ENCODE measurements at regions not wholly inside any gene's neighbourhood (a gene's known extent, or its start where the extent isn't known, plus 50 kb on each side); places are given as distances from the start of the nearest gene placed in this dataset.

DNA sequence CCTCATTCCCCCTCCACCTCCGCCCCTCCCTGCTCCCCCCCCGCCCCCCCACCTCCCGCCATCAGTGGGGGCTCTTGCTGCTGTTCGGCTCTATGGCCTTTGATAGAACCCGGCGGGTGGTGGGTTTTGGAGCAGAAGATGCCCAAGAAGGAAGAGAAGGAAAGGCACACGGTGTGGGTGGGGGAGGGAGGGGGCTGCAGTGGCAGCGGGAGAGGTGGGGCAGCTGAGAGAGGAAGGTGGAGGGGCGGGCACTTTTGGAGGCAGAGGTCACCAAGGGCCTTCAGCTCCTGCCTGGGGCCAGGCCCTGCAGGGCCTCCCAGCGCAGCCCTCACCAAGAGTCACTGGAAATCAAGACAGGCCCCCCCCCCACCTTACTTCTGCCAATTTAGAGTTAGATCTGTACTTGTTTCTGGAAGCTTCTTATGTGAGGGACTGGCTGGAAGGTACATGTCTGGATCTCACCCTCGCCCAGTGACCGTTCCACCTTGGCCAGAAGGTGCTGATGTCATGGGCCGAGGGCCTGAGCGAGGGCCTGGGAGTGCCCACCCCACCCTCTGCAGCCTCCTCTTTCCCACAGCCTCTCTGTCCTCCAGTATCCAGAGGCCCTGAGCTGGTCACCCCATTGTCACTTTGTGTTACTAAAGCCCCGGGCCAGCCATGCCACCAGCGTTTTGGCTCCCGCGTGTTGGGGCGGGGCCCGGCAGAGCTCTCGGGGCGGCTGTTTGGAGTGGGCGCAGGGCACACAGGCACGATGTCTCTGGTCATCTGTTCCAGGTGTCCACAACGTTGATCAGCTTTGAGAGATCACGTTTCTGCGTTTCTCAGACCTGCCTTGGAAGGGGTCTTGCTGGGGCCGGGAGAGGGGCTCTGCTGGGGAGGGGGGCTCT is 153.9 kb downstream of the KIF26A start:
- peaks cover 24% of the 10 kb centered on the region for H3K27me3 Mint-ChIP-seq
- ATAC-seq (replicated peaks; ENCODE audit: extremely low read depth, poor library complexity, severe bottlenecking) (no peak), DNase-seq (ENCODE audit: low spot score in 2 of 2) (no peak)
- H3K36me3 Mint-ChIP-seq (ENCODE audit: insufficient read depth): no peaks in the 10 kb centered on the region
- H3K27ac Mint-ChIP-seq (ENCODE audit: low read depth): no peak overlapping the region
- no peaks in the 10 kb centered on the region for H3K4me1 Mint-ChIP-seq
- H3K9me3 Mint-ChIP-seq: peaks cover 8% of the 10 kb centered on the region
- no peak overlapping the region for H3K4me3 Mint-ChIP-seq

DNA sequence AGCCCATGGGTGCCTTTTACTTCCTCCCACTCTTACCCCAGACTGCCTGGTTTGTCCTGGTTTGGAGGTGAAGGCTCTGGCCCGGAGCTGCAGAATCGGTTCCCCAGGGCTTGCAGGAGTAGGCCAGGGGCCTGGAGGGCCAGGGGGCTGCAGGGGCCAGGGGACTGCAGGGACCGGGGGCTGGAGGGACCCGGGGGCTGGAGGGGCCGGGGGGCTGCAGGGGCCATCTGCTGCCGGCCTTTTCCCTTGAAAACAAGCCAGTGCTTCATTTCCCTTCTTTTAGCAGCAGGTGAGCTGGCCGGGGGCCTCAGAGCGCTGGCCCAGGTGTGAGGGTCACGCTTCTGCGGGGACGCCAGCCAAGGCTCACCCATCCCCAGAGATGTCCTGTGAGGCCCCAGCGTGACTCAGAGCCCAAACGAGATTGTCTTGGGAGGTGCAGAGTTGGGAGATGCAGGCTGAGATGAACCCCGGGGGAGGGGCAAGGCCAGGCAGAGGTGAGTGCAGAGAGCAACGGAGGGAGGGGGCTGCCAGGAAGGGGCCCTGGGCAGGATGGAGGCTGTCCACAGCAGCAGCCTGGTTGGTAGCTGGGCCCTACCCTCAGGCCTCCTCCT is 154.9 kb downstream of the KIF26A start:
- Mint-ChIP-seq H3K4me1 (no peaks in the 10 kb centered on the region), H3K9me3 (peaks cover 7% of the 10 kb centered on the region), H3K27me3 (peaks cover 24% of the 10 kb centered on the region), H3K27ac (ENCODE audit: low read depth) (no peak overlapping the region), H3K4me3 (no peak overlapping the region), H3K36me3 (ENCODE audit: insufficient read depth) (peaks cover 3% of the 10 kb centered on the region)
- no peak for DNase-seq (ENCODE audit: low spot score in 2 of 2)
- ATAC-seq (replicated peaks; ENCODE audit: extremely low read depth, poor library complexity, severe bottlenecking): no peak

DNA sequence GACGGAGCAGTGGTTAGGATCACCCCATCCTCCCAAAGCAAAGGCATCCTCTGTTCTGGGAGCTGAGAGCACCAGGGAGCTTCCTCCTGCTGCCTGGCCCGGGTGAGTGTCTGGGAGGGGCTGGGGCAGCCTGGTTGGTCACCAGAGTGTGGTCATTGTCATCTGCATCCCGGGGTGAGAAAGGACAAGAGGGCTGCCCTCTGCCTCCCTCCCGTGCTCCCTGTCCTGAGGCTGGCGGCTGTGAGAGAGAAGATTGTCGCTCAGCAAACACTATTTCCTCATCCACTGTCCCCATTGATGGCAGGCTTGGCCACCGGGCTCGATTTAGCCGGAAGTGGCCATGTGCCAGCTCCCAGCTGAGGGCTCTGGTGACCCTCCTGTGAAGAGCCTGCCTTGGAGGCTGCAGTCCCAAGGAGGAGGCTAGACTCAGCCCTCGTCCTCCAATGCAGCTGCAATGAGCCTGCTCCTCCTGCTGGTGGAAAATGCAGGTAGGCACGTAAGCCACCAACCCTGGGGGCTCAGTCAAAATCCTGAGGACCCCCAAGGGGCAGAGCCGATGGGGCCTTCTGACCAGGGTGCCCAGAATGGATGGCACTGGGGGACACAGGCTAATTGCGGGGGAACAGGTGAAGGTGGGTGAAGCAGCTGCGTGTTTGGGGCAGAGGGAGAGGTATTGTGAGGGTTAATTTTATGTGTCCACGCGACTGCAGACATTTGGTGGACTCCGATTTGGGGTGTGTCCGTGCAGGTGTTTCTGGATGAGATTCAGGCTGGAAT is 155.7 kb downstream of the KIF26A start:
- Mint-ChIP-seq H3K4me1 (no peaks in the 10 kb centered on the region), H3K27ac (ENCODE audit: low read depth) (no peak overlapping the region), H3K27me3 (peaks cover 24% of the 10 kb centered on the region), H3K36me3 (ENCODE audit: insufficient read depth) (peaks cover 3% of the 10 kb centered on the region), H3K9me3 (no peaks in the 10 kb centered on the region), H3K4me3 (no peak overlapping the region)
- no peak for DNase-seq (ENCODE audit: low spot score in 2 of 2)
- no peak for ATAC-seq (replicated peaks; ENCODE audit: extremely low read depth, poor library complexity, severe bottlenecking)

DNA sequence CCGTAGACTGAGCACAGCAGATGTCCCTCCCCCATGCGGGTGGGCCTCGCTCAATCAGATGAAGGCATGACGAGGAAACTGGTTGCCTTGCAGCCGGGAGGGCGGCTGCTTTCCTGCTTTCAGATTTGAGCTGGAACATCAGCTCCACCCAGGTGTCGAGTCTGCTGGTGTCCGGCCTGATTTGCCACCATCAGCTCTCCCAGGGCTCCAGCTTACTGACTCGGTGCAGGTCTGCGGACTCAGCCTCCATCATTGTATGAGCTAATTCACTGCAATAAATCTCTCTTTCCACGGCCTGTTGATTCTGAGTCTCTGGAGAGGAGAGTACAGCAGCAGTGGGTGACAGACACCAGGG is 156.2 kb downstream of the KIF26A start:
- H3K4me3 Mint-ChIP-seq: no peak overlapping the region
- H3K36me3 Mint-ChIP-seq (ENCODE audit: insufficient read depth): peaks cover 3% of the 10 kb centered on the region
- DNase-seq (ENCODE audit: low spot score in 2 of 2): no peak
- no peaks in the 10 kb centered on the region for H3K9me3 Mint-ChIP-seq
- H3K27me3 Mint-ChIP-seq: peaks cover 24% of the 10 kb centered on the region
- no peak for ATAC-seq (replicated peaks; ENCODE audit: extremely low read depth, poor library complexity, severe bottlenecking)
- H3K4me1 Mint-ChIP-seq: no peaks in the 10 kb centered on the region
- no peak overlapping the region for H3K27ac Mint-ChIP-seq (ENCODE audit: low read depth)

DNA sequence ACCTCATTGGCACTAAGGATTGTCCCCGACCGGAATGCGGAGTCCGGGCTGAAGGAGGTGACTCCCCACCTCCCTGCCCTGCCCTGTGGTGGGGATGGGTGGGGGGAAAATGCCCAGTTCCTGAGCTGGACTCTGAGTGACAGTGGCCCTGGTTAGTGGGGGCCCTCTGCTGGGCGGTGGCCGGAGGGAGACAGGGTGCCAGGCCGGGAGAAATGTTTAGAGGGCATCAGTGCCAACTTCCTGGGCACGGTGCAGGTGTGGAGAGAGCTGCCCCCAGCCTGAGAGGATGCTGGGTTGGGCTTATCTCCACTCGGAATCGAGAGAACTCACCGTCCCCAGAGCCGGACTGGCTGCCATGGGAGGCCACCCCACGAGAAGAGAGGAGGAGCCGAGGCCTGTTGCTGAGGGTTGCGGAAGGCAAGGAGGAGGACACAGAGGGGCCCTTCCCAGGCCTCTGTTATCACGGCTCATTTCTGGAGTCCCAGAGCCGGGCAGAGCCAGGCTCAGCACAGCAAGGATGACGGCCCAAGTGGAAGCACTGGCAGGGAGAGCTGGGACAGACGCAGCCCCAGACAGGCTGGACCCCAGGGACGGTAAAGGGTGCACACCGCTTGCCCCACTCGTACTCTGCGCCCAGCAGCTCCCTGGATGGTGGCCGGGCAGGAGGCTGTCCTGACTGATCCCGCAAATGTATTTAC is 156.7 kb downstream of the KIF26A start:
- Mint-ChIP-seq H3K27me3 (peaks cover 24% of the 10 kb centered on the region), H3K4me3 (no peak overlapping the region), H3K27ac (ENCODE audit: low read depth) (no peak overlapping the region), H3K9me3 (no peaks in the 10 kb centered on the region), H3K4me1 (no peaks in the 10 kb centered on the region), H3K36me3 (ENCODE audit: insufficient read depth) (peaks cover 3% of the 10 kb centered on the region)
- ATAC-seq (replicated peaks; ENCODE audit: extremely low read depth, poor library complexity, severe bottlenecking) (no peak), DNase-seq (ENCODE audit: low spot score in 2 of 2) (no peak)

DNA sequence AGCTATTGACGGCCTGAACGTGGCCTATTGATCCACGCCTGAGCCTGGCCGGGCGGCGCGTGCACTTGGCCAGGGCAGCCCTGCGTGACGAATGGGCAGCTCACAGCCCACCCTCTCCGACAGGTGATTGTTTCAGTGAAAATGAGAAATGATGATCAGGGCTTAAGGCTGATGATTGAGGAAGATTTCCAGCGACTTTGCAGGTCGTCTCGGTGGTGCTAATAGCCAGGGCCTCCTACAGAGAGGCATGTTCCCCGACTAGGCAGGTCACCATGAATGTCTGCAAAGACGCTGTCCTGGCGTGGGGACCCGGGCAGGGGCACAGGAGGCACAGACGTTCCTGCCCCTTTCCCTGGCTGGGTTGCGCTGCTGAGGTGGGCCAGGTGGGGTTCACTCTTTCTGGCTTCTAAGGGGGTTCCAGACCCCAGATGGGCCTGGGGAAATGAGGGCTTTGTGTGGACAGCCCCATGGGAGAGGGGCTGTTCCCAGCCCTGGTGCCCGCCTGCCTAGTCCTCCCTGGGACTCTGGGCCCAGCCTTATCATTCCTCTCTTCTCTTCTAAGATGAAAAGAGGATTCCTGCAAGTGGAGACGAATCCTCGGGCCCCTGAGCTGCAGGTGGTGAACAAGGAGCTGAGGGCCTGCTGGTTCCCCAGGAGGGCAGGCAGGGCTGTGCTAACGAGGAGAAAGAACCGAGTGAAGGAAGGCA is 157.4 kb downstream of the KIF26A start:
- no peak overlapping the region for H3K27ac Mint-ChIP-seq (ENCODE audit: low read depth)
- no peak overlapping the region for H3K4me3 Mint-ChIP-seq
- no peaks in the 10 kb centered on the region for H3K9me3 Mint-ChIP-seq
- H3K4me1 Mint-ChIP-seq: no peaks in the 10 kb centered on the region
- DNase-seq (ENCODE audit: low spot score in 2 of 2) (no peak), ATAC-seq (replicated peaks; ENCODE audit: extremely low read depth, poor library complexity, severe bottlenecking) (no peak)
- peaks cover 5% of the 10 kb centered on the region for H3K36me3 Mint-ChIP-seq (ENCODE audit: insufficient read depth)
- H3K27me3 Mint-ChIP-seq: peaks cover 24% of the 10 kb centered on the region

DNA sequence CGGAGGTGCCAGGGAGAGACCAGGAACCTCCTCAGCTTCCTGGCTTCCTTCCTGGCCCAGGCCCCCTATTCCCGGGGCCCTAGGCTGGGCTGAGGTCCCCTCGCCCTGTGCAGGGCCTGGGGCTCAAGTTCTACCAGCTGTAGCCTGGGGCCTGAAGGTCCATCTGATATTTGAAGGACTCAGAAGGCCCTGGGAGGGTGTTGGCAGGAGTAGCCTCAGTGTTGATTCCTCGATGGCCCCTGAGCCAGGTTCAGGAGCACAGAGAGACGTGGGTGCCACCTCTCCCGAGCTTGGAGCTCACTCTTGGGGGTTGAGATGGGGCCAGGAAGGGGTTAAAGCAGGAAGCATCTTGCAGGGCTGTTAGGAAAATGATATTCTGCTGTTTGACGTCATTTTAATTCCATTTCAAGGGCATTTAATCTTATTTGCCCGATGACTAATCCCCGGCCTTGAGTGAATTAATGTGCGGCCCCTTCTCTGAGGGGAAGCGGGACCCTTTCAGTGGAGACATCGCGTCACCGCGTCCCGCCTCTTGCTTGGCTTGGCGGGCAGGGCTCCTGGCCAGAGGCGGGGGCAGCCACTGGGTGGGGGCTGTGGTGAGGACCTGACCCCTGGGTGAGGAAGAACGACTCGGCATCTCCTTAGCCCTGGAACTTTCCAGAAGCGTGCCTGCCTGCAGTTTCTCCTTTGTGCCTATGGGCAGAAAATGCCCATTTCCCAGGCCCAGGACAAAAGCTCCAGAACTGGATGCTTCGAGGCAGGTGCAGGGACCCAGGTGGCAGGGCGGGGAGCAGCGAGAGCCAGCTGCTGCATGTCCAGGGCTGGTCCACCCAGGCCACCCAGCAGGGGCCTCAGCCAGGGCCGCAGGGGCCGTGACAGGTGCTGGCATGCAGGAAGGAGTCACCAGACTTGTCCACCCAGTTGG is 158.3 kb downstream of the KIF26A start:
- no peak for ATAC-seq (replicated peaks; ENCODE audit: extremely low read depth, poor library complexity, severe bottlenecking)
- H3K9me3 Mint-ChIP-seq: no peaks in the 10 kb centered on the region
- H3K4me1 Mint-ChIP-seq: no peaks in the 10 kb centered on the region
- no peak for DNase-seq (ENCODE audit: low spot score in 2 of 2)
- no peak overlapping the region for H3K27ac Mint-ChIP-seq (ENCODE audit: low read depth)
- H3K36me3 Mint-ChIP-seq (ENCODE audit: insufficient read depth): peaks cover 10% of the 10 kb centered on the region
- no peak overlapping the region for H3K4me3 Mint-ChIP-seq
- H3K27me3 Mint-ChIP-seq: peaks cover 24% of the 10 kb centered on the region

DNA sequence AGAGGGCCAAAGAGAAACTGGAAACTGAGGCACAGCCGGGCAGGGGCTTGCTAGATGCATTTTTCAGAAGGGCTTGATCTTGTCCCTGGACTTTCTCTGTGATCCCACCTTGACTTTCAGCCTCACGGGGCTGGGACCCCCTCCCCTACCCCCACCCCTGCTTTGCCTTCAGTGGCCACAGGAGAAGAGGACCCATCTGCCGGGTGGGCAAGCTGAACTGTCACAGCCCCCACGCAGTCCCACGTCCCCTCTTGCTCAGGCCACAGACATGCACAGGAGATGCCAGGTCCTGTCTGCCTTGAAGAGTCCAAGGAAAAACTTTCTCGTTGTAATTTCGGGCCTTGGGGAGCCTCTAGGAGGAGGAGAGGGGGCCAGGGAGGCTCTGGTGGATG is 158.9 kb downstream of the KIF26A start:
- Mint-ChIP-seq H3K27ac (ENCODE audit: low read depth) (no peak overlapping the region), H3K27me3 (peaks cover 24% of the 10 kb centered on the region), H3K9me3 (no peaks in the 10 kb centered on the region), H3K36me3 (ENCODE audit: insufficient read depth) (peaks cover 10% of the 10 kb centered on the region), H3K4me1 (no peaks in the 10 kb centered on the region), H3K4me3 (no peak overlapping the region)
- no peak for ATAC-seq (replicated peaks; ENCODE audit: extremely low read depth, poor library complexity, severe bottlenecking)
- DNase-seq (ENCODE audit: low spot score in 2 of 2): no peak

DNA sequence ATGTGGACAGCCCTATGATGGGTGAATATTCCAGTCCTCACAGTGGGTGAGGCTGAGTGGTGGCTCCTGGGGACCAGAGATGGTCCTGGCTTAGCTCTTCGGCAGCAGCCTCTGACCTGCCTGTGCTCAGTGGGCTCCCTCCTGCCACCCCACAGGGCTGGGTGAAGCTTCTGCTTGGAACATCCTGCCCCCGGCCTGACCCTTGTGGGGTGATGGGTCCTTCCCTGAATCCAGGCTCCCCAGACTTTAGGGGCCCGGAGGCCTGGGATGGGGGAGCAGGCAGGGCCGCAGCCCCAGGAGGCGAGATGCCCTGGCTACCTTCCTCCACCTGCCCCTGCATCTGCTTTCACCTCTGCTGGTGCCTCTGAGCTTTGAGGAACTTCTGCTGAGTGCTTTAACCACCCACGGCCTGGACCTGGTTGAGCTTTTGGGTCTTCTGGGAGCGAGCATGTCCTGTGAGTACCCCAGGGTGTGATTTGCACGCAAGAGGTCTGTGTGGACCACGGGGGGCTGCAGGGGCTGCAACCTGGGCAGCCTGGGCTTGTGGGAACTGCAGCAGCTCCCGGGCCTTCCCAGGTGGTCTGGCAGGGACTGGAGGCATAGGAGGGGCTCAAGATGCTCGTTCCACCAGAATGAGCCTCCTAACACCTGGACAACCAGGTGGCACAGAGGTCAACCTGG is 159.5 kb downstream of the KIF26A start:
- DNase-seq (ENCODE audit: low spot score in 2 of 2) (no peak), ATAC-seq (replicated peaks; ENCODE audit: extremely low read depth, poor library complexity, severe bottlenecking) (no peak)
- no peak overlapping the region for H3K27ac Mint-ChIP-seq (ENCODE audit: low read depth)
- H3K4me3 Mint-ChIP-seq: no peak overlapping the region
- no peaks in the 10 kb centered on the region for H3K4me1 Mint-ChIP-seq
- peaks cover 24% of the 10 kb centered on the region for H3K27me3 Mint-ChIP-seq
- no peaks in the 10 kb centered on the region for H3K9me3 Mint-ChIP-seq
- H3K36me3 Mint-ChIP-seq (ENCODE audit: insufficient read depth): peaks cover 11% of the 10 kb centered on the region

DNA sequence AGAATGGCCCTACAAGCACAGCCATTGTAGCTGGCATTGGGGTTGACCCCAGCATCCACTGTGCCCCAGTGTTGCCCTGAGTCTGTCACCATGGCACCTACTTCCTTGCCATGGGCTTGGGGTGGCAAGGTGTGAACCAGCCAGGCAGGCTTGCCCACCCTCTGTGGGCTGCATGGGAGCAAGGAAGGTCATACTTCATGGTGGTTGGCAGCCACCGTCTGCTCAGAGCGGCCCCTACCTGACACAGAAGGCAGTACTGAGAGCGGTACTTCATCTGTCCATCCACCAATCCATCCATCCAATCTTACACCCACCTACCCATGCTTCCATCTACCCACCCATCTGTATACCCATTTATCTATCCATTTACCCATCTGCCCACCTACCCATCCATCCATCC is 160.1 kb downstream of the KIF26A start:
- Mint-ChIP-seq H3K9me3 (no peaks in the 10 kb centered on the region), H3K36me3 (ENCODE audit: insufficient read depth) (peaks cover 12% of the 10 kb centered on the region), H3K4me3 (no peak overlapping the region), H3K27ac (ENCODE audit: low read depth) (no peak overlapping the region), H3K27me3 (peaks cover 22% of the 10 kb centered on the region), H3K4me1 (no peaks in the 10 kb centered on the region)
- ATAC-seq (replicated peaks; ENCODE audit: extremely low read depth, poor library complexity, severe bottlenecking) (no peak), DNase-seq (ENCODE audit: low spot score in 2 of 2) (no peak)

Measured in central memory CD8-positive, alpha-beta T cell (primary cell).